OCI-LY7 (cell line): ENCODE measurements at regions not wholly inside any gene's neighbourhood (a gene's known extent, or its start where the extent isn't known, plus 50 kb on each side); places are given as distances from the start of the nearest gene placed in this dataset.

ENCODE experiments used
- CTCF ChIP-seq: fragments of 200-600 bp; sonication (generic); conservative IDR thresholded peaks from 2 replicates; pipeline ENCODE4 v1.5.1; 2014; ENCODE audit warnings: mild to moderate bottlenecking, antibody characterized with exemption, low read length, moderate library complexity, mixed read lengths
- EZH2phosphoT487 ChIP-seq: fragments of 200-600 bp; sonication (generic); IDR thresholded peaks from 2 replicates; pipeline ENCODE4 v1.6.1; 2018; ENCODE audit warnings: low read depth, borderline replicate concordance, mild to moderate bottlenecking, mixed run types, antibody characterized with exemption, low read length, moderate library complexity, mixed read lengths

GRCh38 chr22:22751043-22751603 is 106.7 kb downstream of the GGTLC2 start:
- TF ChIP-seq CTCF = no peak
- no peak for TF ChIP-seq EZH2phosphoT487
